DND-41 (cell line): ENCODE measurements at regions not wholly inside any gene's neighbourhood (a gene's known extent, or its start where the extent isn't known, plus 50 kb on each side); places are given as distances from the start of the nearest gene placed in this dataset.

Experiments used
- CTCF ChIP-seq: IDR thresholded peaks from 2 replicates; pipeline ENCODE4 v1.5.1; 2012; ENCODE audit warnings: borderline replicate concordance, low read length, moderate library complexity, mild to moderate bottlenecking; ENCODE audit not compliant: poor library complexity, severe bottlenecking; ENCODE audit errors: extremely low read depth
- EZH2 ChIP-seq: IDR thresholded peaks from 3 replicates; pipeline ENCODE4 v1.6.1; 2012; ENCODE audit warnings: borderline replicate concordance, low read depth, mild to moderate bottlenecking, moderate library complexity, low read length, inconsistent platforms; ENCODE audit not compliant: severe bottlenecking

DNA sequence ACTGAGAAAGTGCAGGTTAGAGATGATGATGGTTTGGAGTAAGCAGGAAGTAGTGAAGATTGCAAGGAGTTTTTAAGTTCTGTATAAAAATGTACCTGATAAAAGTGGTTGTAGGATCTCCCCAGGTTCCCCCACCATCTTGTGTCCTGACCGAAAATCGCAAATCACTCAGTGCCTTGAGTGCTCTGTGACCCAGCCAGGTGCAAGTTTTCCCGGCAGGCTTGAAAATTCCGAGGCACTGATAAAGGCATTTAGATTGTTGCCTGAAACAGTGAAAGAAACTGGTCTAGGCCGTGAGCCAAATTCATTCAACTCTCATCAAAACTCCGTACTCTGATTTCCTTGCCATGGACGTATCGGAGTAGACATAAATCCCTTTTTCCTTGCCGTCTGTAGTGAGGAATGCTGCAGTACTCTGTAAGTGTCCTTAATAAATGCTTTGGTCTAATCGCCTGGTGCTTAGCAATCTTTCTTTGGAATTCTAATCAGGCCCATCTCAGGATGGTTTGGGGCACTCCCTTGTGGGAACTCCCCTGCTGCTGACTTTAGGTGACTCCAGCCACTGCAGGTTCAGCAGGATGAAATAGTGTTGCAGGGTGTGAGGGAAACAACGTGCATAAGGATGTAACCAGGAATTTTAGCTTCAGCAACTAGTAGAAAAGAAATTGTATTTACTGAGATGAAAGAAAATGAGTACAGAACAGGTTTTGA is 1199.8 kb upstream of the MAP3K7 start:
- TF ChIP-seq EZH2, result no peak
- no peak for TF ChIP-seq CTCF
